HG02610 (cell line): ENCODE measurements at regions not wholly inside any gene's neighbourhood (a gene's known extent, or its start where the extent isn't known, plus 50 kb on each side); places are given as distances from the start of the nearest gene placed in this dataset.
A peak's percentile ranks its signal among the peaks of the same experiment; 100 is the strongest.

Experiments
- ATAC-seq: cut with Tn5 transposase; IDR thresholded peaks from one replicate; pipeline ENCODE4 v1.9.1; 2021; ENCODE audit warnings: mild to moderate bottlenecking, moderate library complexity; ENCODE audit not compliant: unreplicated experiment

- peak; percentile 59 for ATAC-seq
Observed at GRCh38 chr10:89887406-89887805, 186.0 kb downstream of the KIF20B start.

GRCh38 chr10:89887830-89888229 lies 186.4 kb downstream of the KIF20B start:
- peak; percentile 80 for ATAC-seq

- ATAC-seq, result peak; percentile 51
Observed at GRCh38 chr10:89888321-89889070, 187.1 kb downstream of the KIF20B start.

GRCh38 chr10:89889606-89890005 lies 188.2 kb downstream of the KIF20B start:
- no peak for ATAC-seq

GRCh38 chr10:89891006-89891535 lies 189.7 kb downstream of the KIF20B start:
- ATAC-seq, result no peak

- no peak for ATAC-seq
Observed at GRCh38 chr10:89894051-89894450, 192.7 kb downstream of the KIF20B start.

GRCh38 chr10:89900554-89900953 lies 199.2 kb downstream of the KIF20B start:
- no peak for ATAC-seq

- no peak for ATAC-seq
Observed at GRCh38 chr10:89901895-89902294, 200.5 kb downstream of the KIF20B start.

GRCh38 chr10:89904755-89905154 lies 203.4 kb downstream of the KIF20B start:
- no peak for ATAC-seq

GRCh38 chr10:89909752-89910151 lies 208.4 kb downstream of the KIF20B start:
- ATAC-seq, result no peak

GRCh38 chr10:89915021-89915420 lies 213.6 kb downstream of the KIF20B start:
- no peak for ATAC-seq

GRCh38 chr10:89915968-89916367 lies 214.6 kb downstream of the KIF20B start:
- no peak for ATAC-seq

GRCh38 chr10:89916468-89917215 lies 215.3 kb downstream of the KIF20B start:
- ATAC-seq, result no peak

- ATAC-seq, result no peak
Observed at GRCh38 chr10:89921403-89921802, 220.0 kb downstream of the KIF20B start.

- ATAC-seq, result no peak
Observed at GRCh38 chr10:89923661-89924060, 222.3 kb downstream of the KIF20B start.

- ATAC-seq, result no peak
Observed at GRCh38 chr10:89924261-89924660, 222.9 kb downstream of the KIF20B start.

- ATAC-seq, result no peak
Observed at GRCh38 chr10:89926736-89927135, 225.3 kb downstream of the KIF20B start.

- peak; percentile 69 for ATAC-seq
Observed at GRCh38 chr10:89929282-89930026, 228.1 kb downstream of the KIF20B start.

GRCh38 chr10:89937494-89937893 lies 236.1 kb downstream of the KIF20B start:
- no peak for ATAC-seq

GRCh38 chr10:89940076-89940475 lies 238.7 kb downstream of the KIF20B start:
- ATAC-seq, result no peak

GRCh38 chr10:89942217-89942616 lies 240.8 kb downstream of the KIF20B start:
- ATAC-seq, result peak; percentile 48
